HUES64 (cell line): ENCODE measurements at regions not wholly inside any gene's neighbourhood (a gene's known extent, or its start where the extent isn't known, plus 50 kb on each side); places are given as distances from the start of the nearest gene placed in this dataset.

Experiments
- H3K27ac ChIP-seq: 2 replicates; pipeline ENCODE4 v1.7.0; 2013; ENCODE audit warnings: low read depth, low read length, inconsistent platforms
- H3K27me3 ChIP-seq: 2 replicates; pipeline ENCODE4 v1.6.1; 2013; ENCODE audit warnings: mild to moderate bottlenecking, low read length; ENCODE audit not compliant: insufficient read depth
- H3K36me3 ChIP-seq: 2 replicates; pipeline ENCODE4 v1.6.1; 2013; ENCODE audit warnings: mild to moderate bottlenecking, low read length; ENCODE audit not compliant: insufficient read depth
- H3K4me1 ChIP-seq: 2 replicates; pipeline ENCODE4 v1.6.1; 2013; ENCODE audit warnings: mild to moderate bottlenecking, low read length, moderate library complexity; ENCODE audit not compliant: insufficient read depth
- H3K4me3 ChIP-seq: 2 replicates; pipeline ENCODE4 v1.5.1; 2013; ENCODE audit warnings: mild to moderate bottlenecking, low read length, moderate library complexity
- H3K9ac ChIP-seq: 2 replicates; pipeline ENCODE4 v1.6.1; 2013; ENCODE audit warnings: mild to moderate bottlenecking, low read depth, low read length
- H3K9me3 ChIP-seq: 2 replicates; pipeline ENCODE4 v1.6.1; 2013; ENCODE audit warnings: low read depth, low read length; ENCODE audit not compliant: insufficient read depth
- WGBS: fragments of 150-250, 120-280 bp; methylation state at CpG from one replicate; pipeline ENCODE4 v1.1.7; 2013; ENCODE audit warnings: missing lambda C conversion rate; 5-methylcytosine and 5-hydroxymethylcytosine counted together

- Histone ChIP-seq H3K4me1 (no peaks in the 10 kb centered on the region), H3K9me3 (no peaks in the 10 kb centered on the region), H3K4me3 (no peak overlapping the region), H3K27ac (no peak overlapping the region), H3K36me3 (no peaks in the 10 kb centered on the region), H3K9ac (no peak overlapping the region), H3K27me3 (no peaks in the 10 kb centered on the region)
- 93% methylated on average over 3 of the region's 3 CpGs for WGBS
Measured at GRCh38 chr15:94682171-94682570, 450.8 kb downstream of the MCTP2 start.

DNA sequence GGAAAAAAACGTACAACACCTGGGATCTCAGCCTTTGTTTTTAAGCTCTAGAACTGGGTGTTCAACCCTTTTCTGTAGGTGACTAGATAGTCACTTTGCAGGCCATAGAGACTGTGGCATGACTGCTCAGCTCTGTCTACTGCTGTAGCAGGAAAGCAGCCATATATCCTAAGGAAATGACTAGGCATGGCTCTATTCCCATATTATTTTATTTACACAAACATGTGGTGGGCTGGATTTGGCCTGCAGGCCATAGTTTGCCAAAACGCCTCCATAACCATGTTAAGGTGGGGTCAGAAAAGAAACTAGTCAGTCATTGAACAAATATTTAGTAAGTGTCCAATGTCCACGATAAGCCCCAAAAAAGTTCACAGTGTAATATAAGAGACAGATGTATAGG, 452.5 kb downstream of the MCTP2 start:
- Histone ChIP-seq H3K9me3 (no peaks in the 10 kb centered on the region), H3K4me1 (no peaks in the 10 kb centered on the region), H3K9ac (no peak overlapping the region), H3K27me3 (no peaks in the 10 kb centered on the region), H3K27ac (no peak overlapping the region), H3K36me3 (no peaks in the 10 kb centered on the region), H3K4me3 (no peak overlapping the region)
- WGBS = 93% methylated on average over 2 of the region's 3 CpGs

- H3K4me1 ChIP-seq = no peaks in the 10 kb centered on the region
- no peaks in the 10 kb centered on the region for H3K9me3 ChIP-seq
- no peak overlapping the region for H3K9ac ChIP-seq
- H3K36me3 ChIP-seq = no peaks in the 10 kb centered on the region
- no peak overlapping the region for H3K27ac ChIP-seq
- H3K27me3 ChIP-seq = no peaks in the 10 kb centered on the region
- 94% methylated on average over 2 of the region's 2 CpGs for WGBS
- H3K4me3 ChIP-seq = no peak overlapping the region
Measured at GRCh38 chr15:94691169-94691568, 459.8 kb downstream of the MCTP2 start.

DNA sequence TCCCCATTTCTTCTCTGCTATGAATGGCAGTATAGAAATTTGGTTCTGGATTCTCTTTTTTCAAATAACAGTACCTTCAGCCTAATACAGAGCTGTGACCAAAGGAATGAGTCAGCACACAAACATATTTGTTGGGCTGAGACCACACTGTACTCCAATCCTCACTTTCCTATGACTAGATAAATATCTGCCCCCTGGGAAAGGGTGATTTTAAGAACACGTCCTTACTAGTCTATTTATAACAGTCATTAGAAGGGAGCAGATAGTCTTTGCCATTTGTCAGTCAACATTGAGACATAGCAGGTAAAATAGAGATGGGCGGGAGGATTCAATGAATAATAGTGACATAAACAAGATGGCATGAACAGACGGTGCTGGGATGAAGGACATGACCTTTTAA, 461.3 kb downstream of the MCTP2 start:
- H3K27me3 ChIP-seq = no peaks in the 10 kb centered on the region
- H3K36me3 ChIP-seq = no peaks in the 10 kb centered on the region
- H3K4me3 ChIP-seq = no peak overlapping the region
- WGBS = 93% methylated on average over 2 of the region's 3 CpGs
- no peak overlapping the region for H3K9ac ChIP-seq
- no peaks in the 10 kb centered on the region for H3K9me3 ChIP-seq
- H3K4me1 ChIP-seq = no peaks in the 10 kb centered on the region
- no peak overlapping the region for H3K27ac ChIP-seq

GRCh38 chr15:94700211-94700610, 468.9 kb downstream of the MCTP2 start:
- H3K9ac ChIP-seq = no peak overlapping the region
- no peak overlapping the region for H3K27ac ChIP-seq
- no peaks in the 10 kb centered on the region for H3K27me3 ChIP-seq
- H3K36me3 ChIP-seq = no peaks in the 10 kb centered on the region
- H3K4me1 ChIP-seq = no peaks in the 10 kb centered on the region
- WGBS = 94% methylated on average over 2 of the region's 4 CpGs
- H3K4me3 ChIP-seq = no peak overlapping the region
- H3K9me3 ChIP-seq = no peaks in the 10 kb centered on the region

DNA sequence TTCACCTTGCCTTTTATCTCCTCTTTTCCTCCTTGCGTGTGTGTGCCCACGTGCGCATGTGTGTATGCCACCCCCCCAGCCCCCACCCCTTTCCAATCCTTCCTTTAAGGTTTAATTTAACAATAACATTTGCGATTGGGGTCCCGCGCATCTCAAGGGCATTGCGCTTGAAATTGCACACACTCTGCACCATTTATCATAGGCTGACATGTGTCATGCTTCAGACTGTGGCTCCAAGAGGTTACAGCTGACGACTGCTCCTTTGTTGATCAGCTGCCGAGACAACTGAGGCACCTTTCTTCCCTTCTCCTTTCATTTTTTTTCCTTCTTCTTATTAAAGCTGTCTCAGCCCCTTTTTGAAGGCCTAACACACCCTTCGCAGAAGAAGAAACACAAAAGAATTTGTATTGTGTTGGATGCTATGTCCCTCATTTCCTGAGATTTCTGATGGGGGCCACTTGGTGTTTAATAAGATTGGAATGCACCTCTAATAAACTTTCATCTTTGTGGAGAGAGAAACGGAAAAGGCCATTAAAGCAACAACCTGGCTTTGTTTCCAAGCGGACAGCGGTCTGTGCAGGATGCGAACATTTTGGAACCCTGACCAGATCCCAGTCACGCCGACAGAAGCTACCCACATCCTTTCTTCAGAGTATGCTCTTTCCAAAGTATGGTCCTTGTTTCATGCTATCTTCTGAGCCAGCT, 470.1 kb downstream of the MCTP2 start:
- H3K27ac ChIP-seq = no peak overlapping the region
- WGBS = 97% methylated on average over 16 of the region's 16 CpGs
- H3K27me3 ChIP-seq = no peaks in the 10 kb centered on the region
- H3K36me3 ChIP-seq = no peaks in the 10 kb centered on the region
- no peaks in the 10 kb centered on the region for H3K4me1 ChIP-seq
- H3K9ac ChIP-seq = no peak overlapping the region
- H3K9me3 ChIP-seq = no peaks in the 10 kb centered on the region
- no peak overlapping the region for H3K4me3 ChIP-seq

GRCh38 chr15:94703596-94703995, 472.2 kb downstream of the MCTP2 start:
- H3K27me3 ChIP-seq = no peaks in the 10 kb centered on the region
- H3K9ac ChIP-seq = no peak overlapping the region
- H3K9me3 ChIP-seq = no peaks in the 10 kb centered on the region
- 90% methylated on average over 3 of the region's 3 CpGs for WGBS
- H3K27ac ChIP-seq = no peak overlapping the region
- H3K36me3 ChIP-seq = no peaks in the 10 kb centered on the region
- H3K4me3 ChIP-seq = no peak overlapping the region
- no peaks in the 10 kb centered on the region for H3K4me1 ChIP-seq

DNA sequence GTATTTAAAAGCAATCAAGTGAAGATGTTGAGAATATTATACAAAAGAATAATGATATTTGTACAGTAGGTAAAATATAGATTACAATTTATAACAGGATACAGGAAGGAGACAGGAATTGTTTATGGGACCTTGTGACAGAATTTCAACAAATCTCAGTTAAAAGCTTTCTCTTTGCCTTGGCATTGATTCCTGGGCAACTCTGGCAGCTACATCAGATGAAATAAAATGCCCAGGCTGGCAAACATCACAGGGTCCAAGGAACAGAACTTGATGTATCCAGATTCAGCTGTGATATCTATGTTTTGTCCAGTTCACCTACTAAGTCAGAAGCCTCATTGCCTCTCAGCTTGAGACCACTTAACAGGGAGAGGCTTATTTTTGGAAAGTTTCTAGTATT, 473.1 kb downstream of the MCTP2 start:
- H3K9ac ChIP-seq = no peak overlapping the region
- H3K4me1 ChIP-seq = no peaks in the 10 kb centered on the region
- no peak overlapping the region for H3K27ac ChIP-seq
- no peaks in the 10 kb centered on the region for H3K36me3 ChIP-seq
- H3K4me3 ChIP-seq = no peak overlapping the region
- no peaks in the 10 kb centered on the region for H3K27me3 ChIP-seq
- no peaks in the 10 kb centered on the region for H3K9me3 ChIP-seq

- Histone ChIP-seq H3K4me1 (no peaks in the 10 kb centered on the region), H3K9me3 (no peaks in the 10 kb centered on the region), H3K27ac (no peak overlapping the region), H3K27me3 (no peaks in the 10 kb centered on the region), H3K9ac (no peak overlapping the region), H3K36me3 (no peaks in the 10 kb centered on the region), H3K4me3 (no peak overlapping the region)
- whole genome bisulfite sequencing = 98% methylated on average over 1 of the region's 2 CpGs
Measured at GRCh38 chr15:94704946-94705345, 473.6 kb downstream of the MCTP2 start.

DNA sequence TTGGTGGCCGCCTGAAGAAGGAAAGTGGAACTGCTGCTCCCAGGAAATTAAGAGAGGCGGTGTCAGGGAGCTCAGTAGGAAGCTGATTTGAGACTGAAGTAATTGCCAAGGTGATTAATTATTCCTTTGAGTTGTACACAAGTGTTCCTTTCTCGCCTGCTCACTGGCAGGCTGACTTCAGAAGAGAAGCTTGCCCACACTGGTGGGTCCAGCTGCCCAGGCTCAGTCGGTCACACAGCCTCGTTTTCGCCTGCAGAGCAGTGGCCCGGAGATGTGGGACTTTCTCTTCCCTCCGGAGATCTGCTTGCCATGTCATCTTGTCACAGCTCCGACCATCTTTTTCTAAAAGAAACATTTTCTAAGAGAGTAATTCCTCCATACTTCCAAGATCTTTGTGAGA, 478.0 kb downstream of the MCTP2 start:
- Histone ChIP-seq H3K27ac (no peak overlapping the region), H3K4me3 (no peak overlapping the region), H3K9ac (no peak overlapping the region), H3K27me3 (no peaks in the 10 kb centered on the region), H3K9me3 (no peaks in the 10 kb centered on the region), H3K36me3 (no peaks in the 10 kb centered on the region), H3K4me1 (no peaks in the 10 kb centered on the region)
- 94% methylated on average over 9 of the region's 9 CpGs for WGBS

- WGBS = 83% methylated on average over 2 of the region's 2 CpGs
- H3K4me1 ChIP-seq = peaks cover 6% of the 10 kb centered on the region; the same call in 1 of the 2 replicates
- no peak overlapping the region for H3K27ac ChIP-seq
- no peak overlapping the region for H3K9ac ChIP-seq
- H3K9me3 ChIP-seq = no peaks in the 10 kb centered on the region
- H3K36me3 ChIP-seq = no peaks in the 10 kb centered on the region
- no peaks in the 10 kb centered on the region for H3K27me3 ChIP-seq
- no peak overlapping the region for H3K4me3 ChIP-seq
Measured at GRCh38 chr15:94722024-94722636, 490.8 kb downstream of the MCTP2 start.

- Histone ChIP-seq H3K36me3 (no peaks in the 10 kb centered on the region), H3K4me3 (no peak overlapping the region), H3K27ac (no peak overlapping the region), H3K27me3 (no peaks in the 10 kb centered on the region), H3K9ac (no peak overlapping the region), H3K9me3 (no peaks in the 10 kb centered on the region), H3K4me1 (peaks cover 6% of the 10 kb centered on the region; the same call in 1 of the 2 replicates)
- 81% methylated on average over 2 of the region's 2 CpGs for WGBS
Measured at GRCh38 chr15:94723801-94724200, 492.4 kb downstream of the MCTP2 start.
